ENCODE measurements at regions not wholly inside any gene's neighbourhood (a gene's known extent, or its start where the extent isn't known, plus 50 kb on each side); places are given as distances from the start of the nearest gene placed in this dataset.

- no peaks in the 10 kb centered on the region for H3K27me3 ChIP-seq (ENCODE audit: control insufficient read depth, insufficient read depth, low read length)
- no peak overlapping the region for H3K9ac ChIP-seq (ENCODE audit: low read length)
- no peaks in the 10 kb centered on the region for H3K9me3 ChIP-seq (ENCODE audit: control insufficient read depth, low read length)
- no peak overlapping the region for H3K4me3 ChIP-seq (ENCODE audit: low read length)
- H3K36me3 ChIP-seq (ENCODE audit: control insufficient read depth, insufficient read depth, low read length), result no peaks in the 10 kb centered on the region
- H3K4me1 ChIP-seq (ENCODE audit: control insufficient read depth, insufficient read depth, low read length), result no peaks in the 10 kb centered on the region
Observed at GRCh38 chr6:165952514-165952913, 215.1 kb downstream of the TBXT start.

DNA sequence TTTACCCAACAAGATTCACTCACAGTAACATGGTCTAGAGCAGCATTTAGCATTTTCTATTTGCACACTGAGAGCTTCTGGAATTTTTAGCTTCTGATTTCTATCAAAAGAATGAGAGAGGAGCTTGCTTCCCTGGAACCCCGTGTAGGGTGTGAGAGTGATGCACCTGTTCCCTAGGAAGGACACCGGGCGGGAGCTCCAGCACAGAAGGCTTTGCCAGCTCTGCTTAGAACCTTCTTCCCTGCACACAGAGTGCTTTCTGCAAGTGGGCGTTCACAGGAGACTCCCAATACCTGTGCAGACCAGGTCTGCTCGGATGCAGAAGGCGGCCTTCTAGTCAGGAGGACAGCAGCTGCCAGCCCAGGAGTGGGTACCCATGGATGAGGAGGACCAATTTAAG lies 217.3 kb downstream of the TBXT start:
- no peak overlapping the region for H3K4me3 ChIP-seq (ENCODE audit: low read length)
- H3K9ac ChIP-seq (ENCODE audit: low read length), result no peak overlapping the region
- H3K9me3 ChIP-seq (ENCODE audit: control insufficient read depth, low read length), result no peaks in the 10 kb centered on the region
- H3K27me3 ChIP-seq (ENCODE audit: control insufficient read depth, insufficient read depth, low read length), result no peaks in the 10 kb centered on the region
- no peaks in the 10 kb centered on the region for H3K4me1 ChIP-seq (ENCODE audit: control insufficient read depth, insufficient read depth, low read length)
- no peaks in the 10 kb centered on the region for H3K36me3 ChIP-seq (ENCODE audit: control insufficient read depth, insufficient read depth, low read length)

DNA sequence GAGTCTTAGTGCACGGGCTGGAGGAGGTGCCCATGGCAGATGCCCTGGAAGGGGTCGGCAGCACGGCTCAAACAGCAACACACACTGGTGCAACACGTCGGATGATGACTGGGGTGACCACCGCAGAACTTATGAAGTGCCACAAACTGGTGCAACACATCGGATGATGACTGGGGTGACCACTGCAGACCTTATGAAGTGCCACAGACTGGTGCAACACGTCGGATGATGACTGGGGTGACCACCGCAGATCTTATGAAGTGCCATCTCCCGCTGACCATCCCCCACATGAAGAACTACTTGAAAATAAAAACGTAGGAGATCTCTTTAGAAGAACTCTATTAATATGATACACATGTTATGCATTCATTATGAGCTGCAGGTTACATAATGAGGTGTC lies 218.3 kb downstream of the TBXT start:
- Histone ChIP-seq H3K4me1 (ENCODE audit: control insufficient read depth, insufficient read depth, low read length) (no peaks in the 10 kb centered on the region), H3K4me3 (ENCODE audit: low read length) (no peak overlapping the region), H3K27me3 (ENCODE audit: control insufficient read depth, insufficient read depth, low read length) (no peaks in the 10 kb centered on the region), H3K9ac (ENCODE audit: low read length) (no peak overlapping the region), H3K36me3 (ENCODE audit: control insufficient read depth, insufficient read depth, low read length) (no peaks in the 10 kb centered on the region), H3K9me3 (ENCODE audit: control insufficient read depth, low read length) (no peaks in the 10 kb centered on the region)

DNA sequence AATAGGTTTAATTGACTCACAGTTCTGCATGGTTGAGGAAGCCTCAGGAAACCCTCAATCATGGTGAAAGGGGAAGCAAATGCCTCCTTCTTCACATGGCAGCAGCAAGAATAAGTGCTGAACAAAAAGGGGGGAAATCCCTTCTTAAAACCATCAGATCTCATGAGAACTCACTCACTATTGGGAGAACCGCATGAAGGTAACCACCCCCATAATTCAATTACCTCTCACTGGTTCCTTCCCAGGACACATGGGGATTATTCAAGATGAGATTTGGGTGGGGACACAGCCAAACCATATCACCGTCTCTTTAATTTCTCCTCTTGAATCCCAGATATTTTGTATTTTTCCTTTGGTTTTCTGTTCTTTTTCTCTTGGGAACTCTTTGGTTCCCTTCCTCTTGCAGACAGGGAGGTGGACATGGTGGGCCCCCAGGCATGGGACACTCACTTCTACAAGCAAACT lies 223.6 kb downstream of the TBXT start:
- Histone ChIP-seq H3K4me1 (ENCODE audit: control insufficient read depth, insufficient read depth, low read length) (no peaks in the 10 kb centered on the region), H3K9me3 (ENCODE audit: control insufficient read depth, low read length) (no peaks in the 10 kb centered on the region), H3K9ac (ENCODE audit: low read length) (no peak overlapping the region), H3K27me3 (ENCODE audit: control insufficient read depth, insufficient read depth, low read length) (no peaks in the 10 kb centered on the region), H3K36me3 (ENCODE audit: control insufficient read depth, insufficient read depth, low read length) (no peaks in the 10 kb centered on the region), H3K4me3 (ENCODE audit: low read length) (no peak overlapping the region)

DNA sequence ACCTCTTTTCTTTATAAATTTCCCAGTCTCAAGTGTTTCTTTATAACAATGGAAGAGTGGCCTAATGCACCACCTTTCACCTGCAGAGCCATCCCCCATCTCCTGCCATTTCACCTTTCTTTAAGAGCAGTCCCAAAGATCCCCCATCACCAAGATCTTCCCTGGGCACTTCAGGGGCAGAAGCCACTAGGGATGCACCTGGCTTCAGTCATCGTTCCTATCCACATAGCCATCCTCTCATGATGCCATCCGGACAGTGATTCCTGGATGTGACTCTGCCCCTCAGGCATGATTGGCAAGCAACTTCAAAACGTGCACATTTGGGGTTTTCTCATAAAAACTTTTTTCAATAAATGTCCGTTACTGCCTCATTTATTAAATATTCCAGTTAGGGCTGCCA lies 225.9 kb downstream of the TBXT start:
- Histone ChIP-seq H3K36me3 (ENCODE audit: control insufficient read depth, insufficient read depth, low read length) (no peaks in the 10 kb centered on the region), H3K4me3 (ENCODE audit: low read length) (no peak overlapping the region), H3K27me3 (ENCODE audit: control insufficient read depth, insufficient read depth, low read length) (no peaks in the 10 kb centered on the region)

GRCh38 chr6:165941249-165941775 lies 226.3 kb downstream of the TBXT start:
- Histone ChIP-seq H3K9ac (ENCODE audit: low read length) (no peak overlapping the region), H3K4me1 (ENCODE audit: control insufficient read depth, insufficient read depth, low read length) (no peaks in the 10 kb centered on the region), H3K4me3 (ENCODE audit: low read length) (no peak overlapping the region)

More for the DNA sequence above, 225.9 kb downstream of the TBXT start:
- Histone ChIP-seq H3K9ac (ENCODE audit: low read length) (no peak overlapping the region), H3K9me3 (ENCODE audit: control insufficient read depth, low read length) (no peaks in the 10 kb centered on the region), H3K4me1 (ENCODE audit: control insufficient read depth, insufficient read depth, low read length) (no peaks in the 10 kb centered on the region)

GRCh38 chr6:165940366-165940765 lies 227.3 kb downstream of the TBXT start:
- no peaks in the 10 kb centered on the region for H3K9me3 ChIP-seq (ENCODE audit: control insufficient read depth, low read length)
- no peaks in the 10 kb centered on the region for H3K36me3 ChIP-seq (ENCODE audit: control insufficient read depth, insufficient read depth, low read length)
- no peak overlapping the region for H3K4me3 ChIP-seq (ENCODE audit: low read length)
- H3K4me1 ChIP-seq (ENCODE audit: control insufficient read depth, insufficient read depth, low read length), result no peaks in the 10 kb centered on the region
- H3K9ac ChIP-seq (ENCODE audit: low read length), result no peak overlapping the region
- no peaks in the 10 kb centered on the region for H3K27me3 ChIP-seq (ENCODE audit: control insufficient read depth, insufficient read depth, low read length)

More at GRCh38 chr6:165941249-165941775, 226.3 kb downstream of the TBXT start:
- no peaks in the 10 kb centered on the region for H3K9me3 ChIP-seq (ENCODE audit: control insufficient read depth, low read length)
- no peaks in the 10 kb centered on the region for H3K27me3 ChIP-seq (ENCODE audit: control insufficient read depth, insufficient read depth, low read length)
- no peaks in the 10 kb centered on the region for H3K36me3 ChIP-seq (ENCODE audit: control insufficient read depth, insufficient read depth, low read length)

- Histone ChIP-seq H3K9ac (ENCODE audit: low read length) (no peak overlapping the region), H3K27me3 (ENCODE audit: control insufficient read depth, insufficient read depth, low read length) (no peaks in the 10 kb centered on the region), H3K9me3 (ENCODE audit: control insufficient read depth, low read length) (no peaks in the 10 kb centered on the region), H3K36me3 (ENCODE audit: control insufficient read depth, insufficient read depth, low read length) (no peaks in the 10 kb centered on the region), H3K4me3 (ENCODE audit: low read length) (no peak overlapping the region), H3K4me1 (ENCODE audit: control insufficient read depth, insufficient read depth, low read length) (no peaks in the 10 kb centered on the region)
Observed at GRCh38 chr6:165939601-165940290, 227.9 kb downstream of the TBXT start.

DNA sequence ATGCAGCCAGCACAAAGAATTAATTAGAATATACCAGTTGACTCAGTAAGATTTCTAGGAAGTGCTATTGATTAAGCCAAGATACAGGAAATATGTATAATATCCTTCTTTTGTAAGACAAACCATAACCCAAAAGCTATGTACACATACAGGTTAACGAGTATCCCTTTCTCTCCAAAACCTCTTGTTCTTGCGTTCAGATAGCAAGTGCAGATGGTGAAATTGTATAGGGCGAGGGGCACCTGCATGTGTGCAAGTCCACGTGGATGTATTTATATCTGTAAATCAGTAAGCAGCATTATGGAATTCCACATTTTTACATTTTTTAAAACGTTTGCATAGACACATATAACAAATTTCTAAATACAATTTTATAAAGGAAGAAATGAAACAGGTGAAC lies 228.6 kb downstream of the TBXT start:
- Histone ChIP-seq H3K9ac (ENCODE audit: low read length) (no peak overlapping the region), H3K9me3 (ENCODE audit: control insufficient read depth, low read length) (no peaks in the 10 kb centered on the region), H3K4me3 (ENCODE audit: low read length) (no peak overlapping the region), H3K4me1 (ENCODE audit: control insufficient read depth, insufficient read depth, low read length) (no peaks in the 10 kb centered on the region), H3K27me3 (ENCODE audit: control insufficient read depth, insufficient read depth, low read length) (no peaks in the 10 kb centered on the region), H3K36me3 (ENCODE audit: control insufficient read depth, insufficient read depth, low read length) (no peaks in the 10 kb centered on the region)

DNA sequence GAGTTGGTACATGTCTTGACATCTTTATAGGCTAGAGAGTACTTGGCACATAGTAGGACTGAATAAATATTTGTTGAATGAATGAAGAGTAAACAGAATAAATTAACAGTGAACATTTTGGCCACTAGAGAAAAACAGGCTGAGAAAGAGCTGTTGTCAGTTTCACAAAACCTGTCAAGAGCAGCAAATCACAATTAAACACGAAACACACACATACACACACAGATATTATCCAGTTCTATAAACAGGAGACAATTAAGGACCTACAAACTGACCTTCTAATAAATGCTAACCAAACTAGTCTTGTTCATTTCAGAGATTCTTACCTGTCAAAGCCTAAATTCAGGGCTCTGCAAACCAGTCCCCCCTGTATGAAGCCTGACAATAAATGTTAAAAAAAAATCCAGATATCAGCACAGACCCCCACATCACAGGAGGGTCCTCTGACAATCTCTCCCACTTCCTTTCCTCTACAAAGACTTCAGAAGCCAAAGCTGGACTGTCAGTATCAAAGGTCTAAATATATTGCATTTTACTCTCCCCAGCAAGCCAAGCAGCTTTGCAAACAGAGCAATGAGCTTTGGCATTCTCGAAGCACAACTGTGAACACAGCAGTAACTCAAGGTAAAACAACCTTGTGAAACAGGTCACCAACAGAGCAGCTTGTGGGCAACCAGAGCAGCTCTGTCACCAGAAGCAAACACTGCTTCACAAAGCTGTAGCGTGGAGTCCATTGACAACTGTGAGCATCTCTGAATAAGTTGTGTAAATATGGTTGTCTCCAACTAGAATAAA lies 229.9 kb downstream of the TBXT start:
- no peaks in the 10 kb centered on the region for H3K36me3 ChIP-seq (ENCODE audit: control insufficient read depth, insufficient read depth, low read length)
- H3K4me3 ChIP-seq (ENCODE audit: low read length), result no peak overlapping the region
- no peak overlapping the region for H3K9ac ChIP-seq (ENCODE audit: low read length)
- no peaks in the 10 kb centered on the region for H3K4me1 ChIP-seq (ENCODE audit: control insufficient read depth, insufficient read depth, low read length)
- no peaks in the 10 kb centered on the region for H3K9me3 ChIP-seq (ENCODE audit: control insufficient read depth, low read length)
- H3K27me3 ChIP-seq (ENCODE audit: control insufficient read depth, insufficient read depth, low read length), result no peaks in the 10 kb centered on the region

- Histone ChIP-seq H3K4me1 (ENCODE audit: control insufficient read depth, insufficient read depth, low read length) (no peaks in the 10 kb centered on the region), H3K36me3 (ENCODE audit: control insufficient read depth, insufficient read depth, low read length) (no peaks in the 10 kb centered on the region)
Observed at GRCh38 chr6:165936660-165937059, 231.0 kb downstream of the TBXT start.

DNA sequence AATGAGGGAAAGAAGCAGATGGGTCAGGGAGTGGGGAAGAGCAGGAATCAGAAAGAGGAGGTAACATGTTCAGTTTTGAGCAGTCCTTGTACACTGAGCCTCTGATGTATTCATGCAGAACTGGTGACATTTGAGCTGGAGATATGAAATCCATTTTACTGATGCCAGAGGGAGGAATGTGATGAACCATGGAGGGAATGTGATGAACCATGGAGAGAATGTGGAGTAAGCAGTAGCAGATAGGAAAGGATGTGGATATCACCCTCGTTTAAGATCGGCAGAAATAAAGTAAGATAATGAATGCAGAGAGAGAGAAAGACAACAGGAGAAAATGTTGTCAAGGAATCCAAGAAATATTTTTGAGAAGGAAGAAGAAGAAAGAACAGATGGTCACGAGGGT lies 231.6 kb downstream of the TBXT start:
- no peaks in the 10 kb centered on the region for H3K27me3 ChIP-seq (ENCODE audit: control insufficient read depth, insufficient read depth, low read length)
- no peak overlapping the region for H3K4me3 ChIP-seq (ENCODE audit: low read length)
- no peak overlapping the region for H3K9ac ChIP-seq (ENCODE audit: low read length)
- H3K9me3 ChIP-seq (ENCODE audit: control insufficient read depth, low read length), result no peaks in the 10 kb centered on the region
- no peaks in the 10 kb centered on the region for H3K4me1 ChIP-seq (ENCODE audit: control insufficient read depth, insufficient read depth, low read length)
- H3K36me3 ChIP-seq (ENCODE audit: control insufficient read depth, insufficient read depth, low read length), result no peaks in the 10 kb centered on the region

More at GRCh38 chr6:165936660-165937059, 231.0 kb downstream of the TBXT start:
- Histone ChIP-seq H3K4me3 (ENCODE audit: low read length) (no peak overlapping the region), H3K9ac (ENCODE audit: low read length) (no peak overlapping the region), H3K27me3 (ENCODE audit: control insufficient read depth, insufficient read depth, low read length) (no peaks in the 10 kb centered on the region), H3K9me3 (ENCODE audit: control insufficient read depth, low read length) (no peaks in the 10 kb centered on the region)
